HPDE6-E6E7 (cell line): ENCODE measurements at regions not wholly inside any gene's neighbourhood (a gene's known extent, or its start where the extent isn't known, plus 50 kb on each side); places are given as distances from the start of the nearest gene placed in this dataset.

ENCODE experiments used
- DNase-seq: peaks from one replicate; pipeline ENCODE4 v3.0.0; 2011; ENCODE audit warnings: missing footprints; ENCODE audit errors: extremely low spot score

DNA sequence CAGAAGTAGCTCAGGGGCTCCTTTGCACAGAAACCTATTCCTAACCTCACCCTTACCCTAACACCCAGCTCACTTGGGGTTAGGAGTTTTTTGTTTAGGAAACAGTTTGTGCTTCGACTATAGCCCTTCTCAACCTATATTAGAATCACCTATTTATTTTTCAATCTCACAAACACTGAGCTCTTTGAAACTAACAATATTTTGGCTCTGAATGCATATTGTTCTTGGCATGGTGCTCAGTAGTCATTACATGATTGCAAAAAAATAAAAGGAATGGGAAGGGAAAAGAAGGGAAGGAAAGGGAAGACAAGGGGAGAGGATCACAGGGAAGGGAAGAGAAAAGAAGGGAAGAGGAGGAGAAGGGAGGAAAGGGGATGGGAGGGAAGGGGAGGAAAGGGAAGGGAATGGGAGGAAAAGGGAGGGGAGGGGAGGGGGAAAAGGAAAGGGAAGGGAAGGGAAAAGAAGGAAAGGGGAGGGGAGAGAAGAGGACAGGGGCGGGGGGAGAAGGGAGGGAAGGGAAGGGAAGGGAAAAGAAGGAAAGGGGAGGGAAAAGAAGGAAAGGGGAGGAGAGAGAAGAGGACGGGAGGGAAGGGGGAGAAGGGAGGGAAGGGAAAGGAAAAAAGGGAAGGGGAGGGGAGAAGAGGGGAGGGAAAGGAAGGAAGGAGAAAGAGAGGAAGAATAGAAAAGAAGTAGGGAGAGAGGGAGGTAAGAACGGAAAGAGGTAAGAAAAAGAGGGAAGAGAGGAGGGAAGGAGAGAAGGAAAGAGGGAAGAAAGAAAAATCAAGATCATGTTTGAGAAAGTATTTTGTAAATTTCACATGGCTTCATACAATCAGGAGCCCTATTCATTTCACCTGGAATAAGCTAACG, 484.1 kb upstream of the NFIA start:
- no peak for DNase-seq

GRCh38 chr1:60596791-60597750, 485.3 kb upstream of the NFIA start:
- DNase-seq, result no peak

DNA sequence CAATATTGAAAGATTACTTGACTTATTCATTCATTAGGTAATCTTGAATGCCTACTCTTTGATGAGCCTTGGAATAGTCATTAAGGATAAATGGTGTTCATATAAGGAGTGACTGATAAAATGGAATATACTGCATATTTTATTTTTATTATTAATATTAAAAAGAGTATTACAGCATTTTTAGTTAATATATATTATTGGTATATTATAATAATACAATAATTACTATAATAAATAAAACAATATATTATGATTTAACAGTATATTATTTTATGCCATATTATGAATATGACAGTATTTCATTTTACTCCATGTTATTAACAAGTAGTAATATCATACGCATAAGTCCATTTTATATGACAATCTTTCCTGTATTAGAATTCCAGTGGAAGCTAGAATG, 490.8 kb upstream of the NFIA start:
- DNase-seq, result no peak

- DNase-seq, result no peak
Observed at GRCh38 chr1:60589916-60590315, 492.4 kb upstream of the NFIA start.

DNA sequence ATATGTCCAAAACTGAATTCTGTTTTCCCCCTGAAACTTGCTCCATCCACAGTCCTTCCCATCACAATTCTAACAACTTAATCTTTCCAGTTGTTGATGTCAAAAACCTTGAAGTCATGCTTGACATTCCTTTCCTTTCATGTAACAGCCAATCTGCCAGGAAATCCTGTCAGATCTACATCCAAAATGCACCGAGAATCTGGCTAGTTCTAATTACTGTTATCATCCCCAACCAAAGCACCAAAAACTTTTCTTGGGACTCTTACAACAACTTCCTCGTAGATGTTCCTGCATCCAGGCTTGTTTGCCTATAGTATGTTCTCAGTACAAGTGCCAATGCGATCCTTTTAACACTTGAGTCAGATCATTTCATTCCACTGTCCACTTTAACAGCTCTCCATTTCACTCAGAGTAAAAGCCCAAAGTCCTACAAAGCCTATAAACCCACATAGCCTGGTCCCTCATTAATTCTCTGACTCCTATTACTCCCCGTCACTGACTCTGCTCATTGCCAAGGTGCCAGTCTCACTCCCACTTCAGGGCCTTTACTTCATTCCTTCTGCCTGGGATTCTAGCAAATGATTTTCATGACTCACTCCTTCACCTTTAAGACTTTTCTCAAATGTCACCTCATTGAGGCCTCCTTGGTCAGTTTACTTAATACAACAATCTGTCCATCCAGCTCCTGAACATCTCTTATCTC, 493.2 kb upstream of the NFIA start:
- no peak for DNase-seq

DNA sequence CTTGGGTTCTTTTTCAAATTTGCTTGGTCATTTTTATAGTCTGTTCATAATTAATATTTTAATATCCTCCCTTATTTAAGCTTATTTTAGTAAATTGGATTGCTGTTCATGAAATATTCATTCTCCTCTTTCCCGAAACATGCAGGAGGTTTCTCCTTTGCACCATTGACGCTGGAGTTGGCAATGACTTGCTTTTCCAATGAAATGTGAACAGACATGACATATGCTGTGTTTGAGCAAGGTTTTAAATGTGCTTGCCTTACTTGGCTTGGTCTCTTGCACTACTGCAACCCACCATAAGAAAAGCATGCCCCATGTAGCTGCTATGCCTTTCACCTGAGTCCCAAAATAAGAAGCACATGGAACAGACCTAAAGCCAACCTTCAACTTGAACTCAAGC, 498.0 kb upstream of the NFIA start:
- no peak for DNase-seq

DNA sequence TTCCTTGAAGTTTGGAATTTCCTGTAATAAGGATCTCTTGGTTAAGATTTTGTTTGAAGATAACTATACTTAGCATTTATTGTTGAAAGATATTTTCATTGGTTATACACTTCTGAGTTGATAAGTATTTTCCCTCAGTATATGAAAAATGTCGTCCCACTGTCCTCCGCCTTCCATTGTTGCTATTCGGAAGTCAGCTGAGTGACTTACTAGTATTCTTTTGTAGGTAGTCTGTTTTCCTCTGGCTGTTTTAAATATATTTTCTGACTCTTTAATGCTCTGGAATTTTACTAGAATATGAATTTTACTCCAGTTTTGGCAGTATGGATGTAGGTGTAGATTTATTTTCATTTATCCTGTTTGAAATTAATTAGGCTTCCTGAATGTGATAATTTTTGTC, 498.7 kb upstream of the NFIA start:
- DNase-seq, result no peak

- DNase-seq, result no peak
Observed at GRCh38 chr1:60581455-60582220, 500.7 kb upstream of the NFIA start.

GRCh38 chr1:60577029-60577428, 503.5 kb upstream of the C1orf87 start:
- no peak for DNase-seq

- DNase-seq, result no peak
Observed at GRCh38 chr1:60575326-60575977, 501.9 kb upstream of the C1orf87 start.

DNA sequence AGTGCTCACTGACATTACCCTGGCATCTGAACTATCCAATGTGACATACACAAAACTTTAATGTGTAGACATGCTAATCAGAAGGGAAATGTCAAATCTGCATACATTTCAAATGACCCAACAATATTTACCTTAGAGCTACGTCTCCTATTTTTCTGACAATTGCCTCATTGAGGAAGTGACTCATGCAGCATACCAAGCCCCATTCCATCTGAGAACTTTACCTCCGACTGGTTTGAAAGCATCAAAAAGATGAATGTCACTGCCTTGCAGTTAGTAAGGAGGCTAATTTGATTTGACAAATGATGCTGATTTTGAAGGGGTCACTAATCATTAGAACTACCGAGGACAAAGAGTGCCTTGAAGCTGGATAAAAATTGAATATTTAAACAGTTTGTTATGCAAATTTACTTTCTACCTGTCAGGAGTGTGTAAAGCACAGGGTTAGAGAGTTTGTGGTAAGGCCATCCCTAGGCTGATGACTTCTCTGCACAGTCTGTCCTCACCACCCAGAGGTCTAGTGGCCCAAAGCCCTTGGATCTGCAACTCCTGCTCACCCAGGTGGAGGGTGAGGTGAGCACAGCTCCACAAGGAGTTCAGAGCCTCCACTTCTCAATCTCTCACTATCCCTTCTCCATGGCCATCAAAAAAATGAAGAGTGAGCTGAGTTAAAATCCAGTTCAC, 500.3 kb upstream of the C1orf87 start:
- peak; percentile 69 for DNase-seq

DNA sequence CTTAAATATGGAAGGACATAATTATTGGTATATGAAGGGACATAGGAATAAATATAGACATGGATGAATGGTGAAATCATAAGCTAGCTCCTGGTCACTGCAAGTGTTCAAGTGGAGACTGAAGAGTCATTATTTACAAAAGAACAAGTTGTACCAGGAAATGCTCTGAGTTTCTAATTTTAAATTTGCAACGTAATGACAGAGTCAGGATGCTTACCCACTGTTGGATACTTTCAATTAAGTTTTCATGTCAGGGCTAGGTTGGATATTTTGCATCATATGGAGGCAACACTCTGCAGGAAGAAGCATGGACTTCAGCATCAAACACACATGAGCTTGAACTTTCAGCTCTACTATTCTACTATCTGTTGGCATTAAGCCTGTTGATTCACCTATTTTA, 499.6 kb upstream of the C1orf87 start:
- DNase-seq, result peak; percentile 32

- DNase-seq, result no peak
Observed at GRCh38 chr1:60572378-60572777, 498.8 kb upstream of the C1orf87 start.

GRCh38 chr1:60571811-60572210, 498.2 kb upstream of the C1orf87 start:
- no peak for DNase-seq

- peak; percentile 42 for DNase-seq
Observed at GRCh38 chr1:60569189-60569588, 495.6 kb upstream of the C1orf87 start.

- DNase-seq, result no peak
Observed at GRCh38 chr1:60567256-60567655, 493.7 kb upstream of the C1orf87 start.

DNA sequence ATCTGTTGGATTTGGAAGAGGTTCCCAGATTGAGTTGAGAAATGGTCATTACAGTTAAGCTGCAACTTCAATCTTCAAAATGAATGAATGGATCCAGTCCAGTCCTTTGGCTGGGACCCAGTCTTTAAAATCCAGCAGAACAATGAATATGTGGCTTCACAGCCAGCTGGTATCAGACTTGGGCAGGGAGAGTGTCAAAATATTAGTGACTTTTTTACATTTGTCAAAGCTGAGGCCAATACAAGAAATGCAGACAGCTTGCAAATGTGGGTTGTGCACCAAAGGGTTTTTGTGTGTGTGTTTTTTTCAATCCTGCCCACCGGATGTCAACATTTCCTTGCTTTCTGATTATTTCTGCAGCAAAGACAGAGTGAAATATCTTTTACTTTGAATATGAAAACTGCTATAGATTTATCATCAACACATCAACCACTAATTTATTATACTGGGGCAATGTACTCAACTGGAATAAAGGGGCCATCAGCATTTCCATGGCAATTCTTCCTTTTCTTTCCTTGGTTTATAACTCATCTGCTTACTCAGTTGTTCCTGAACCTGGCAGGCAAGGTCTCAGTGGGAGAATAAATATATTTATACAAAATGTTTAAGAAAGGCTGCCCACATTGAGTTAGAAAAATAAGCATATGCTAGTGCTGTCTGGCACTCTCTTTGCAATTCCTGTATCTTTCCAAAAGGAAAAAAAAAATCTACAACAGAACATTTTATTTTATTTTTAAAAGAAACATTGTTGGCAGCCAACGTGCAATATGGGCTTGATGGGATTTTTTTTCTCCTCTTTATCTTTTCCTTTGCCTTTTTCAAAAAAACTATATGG, 491.6 kb upstream of the C1orf87 start:
- no peak for DNase-seq

DNA sequence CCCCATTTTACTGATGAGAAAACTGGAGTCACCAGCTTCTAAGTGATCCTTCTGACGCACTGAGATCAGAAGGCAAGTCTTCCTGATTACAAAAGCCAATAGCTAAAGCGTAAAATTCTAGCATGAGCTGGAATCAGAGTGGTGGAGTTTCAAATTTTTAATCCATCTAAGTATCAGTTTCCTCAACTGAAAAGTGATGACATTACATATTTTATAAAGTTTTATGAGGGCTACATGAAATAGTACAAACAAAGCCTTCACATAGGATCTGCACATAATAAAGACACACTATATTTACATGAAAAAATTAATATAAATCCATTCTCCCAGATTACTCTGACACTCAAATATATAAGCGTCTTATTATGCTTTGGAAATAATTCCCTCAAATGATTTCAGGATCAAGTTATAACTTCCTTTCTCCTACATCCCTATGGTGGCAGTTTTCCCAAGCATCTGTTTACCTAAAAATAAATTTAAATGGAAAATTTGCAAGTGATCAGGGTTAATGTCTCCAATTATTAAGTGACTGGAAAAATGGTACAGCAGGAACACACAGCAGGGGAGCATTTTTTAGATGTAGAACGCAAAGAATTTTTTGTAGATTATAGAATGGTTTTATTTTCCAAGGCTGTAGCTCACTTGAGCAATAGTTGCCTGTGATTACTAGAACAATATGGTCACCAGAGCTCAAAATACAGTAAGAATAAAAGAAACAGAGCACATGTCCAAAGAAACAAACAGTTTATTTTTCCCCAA, 490.4 kb upstream of the C1orf87 start:
- no peak for DNase-seq

DNA sequence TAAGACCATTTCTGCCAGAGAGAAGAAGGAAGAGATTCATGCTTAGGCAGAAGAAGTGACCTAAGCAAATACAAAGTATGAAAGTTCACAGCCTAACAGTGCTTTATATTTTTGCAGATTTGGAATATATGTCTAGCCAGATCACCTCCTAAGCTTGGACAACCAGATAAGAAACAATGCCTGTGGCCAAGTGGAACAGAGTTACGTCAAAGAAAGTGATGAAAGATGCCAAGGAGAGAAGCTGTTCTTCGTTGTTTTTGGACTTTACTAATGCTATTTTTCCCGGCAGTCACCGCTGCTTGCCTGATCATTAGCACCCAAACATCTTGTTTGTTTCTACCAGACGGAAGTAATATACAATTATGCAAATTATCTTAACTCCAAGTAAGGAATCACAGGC, 489.2 kb upstream of the C1orf87 start:
- no peak for DNase-seq
